ENCODE measurements at regions not wholly inside any gene's neighbourhood (a gene's known extent, or its start where the extent isn't known, plus 50 kb on each side); places are given as distances from the start of the nearest gene placed in this dataset.

- Histone ChIP-seq H3K79me2 (ENCODE audit: insufficient read depth, low read length) (no peaks in the 10 kb centered on the region), H3T11ph (ENCODE audit: low read length) (no peak overlapping the region), H2AK5ac (ENCODE audit: insufficient read length, low read length) (no peak overlapping the region), H2AFZ (ENCODE audit: low read length) (no peak overlapping the region), H3K9me3 (ENCODE audit: control insufficient read depth, low read depth, low read length) (no peaks in the 10 kb centered on the region), H3K23ac (ENCODE audit: insufficient read length, low read depth, low read length) (no peak overlapping the region), H3K4me2 (ENCODE audit: insufficient read depth, insufficient read length, low read length) (no peak overlapping the region), H3K23me2 (ENCODE audit: insufficient read length, low read depth, low read length, poor library complexity, severe bottlenecking) (no peaks in the 10 kb centered on the region), H3K56ac (ENCODE audit: insufficient read length, low read depth, low read length) (no peak overlapping the region), H3K27me3 (ENCODE audit: insufficient read depth, low read length) (no peaks in the 10 kb centered on the region), H3K18ac (ENCODE audit: insufficient read length, low read depth, low read length) (peak overlapping the region; percentile 32), H3K9ac (ENCODE audit: extremely low read depth, insufficient read length, low read length) (no peak overlapping the region), H3K14ac (ENCODE audit: insufficient read depth, low read length) (no peak overlapping the region), H4K8ac (replicated peaks; ENCODE audit: insufficient read length, low read depth, low read length) (no peak overlapping the region), H3K27ac (ENCODE audit: insufficient read length, low read depth, low read length) (no peak overlapping the region), H4K20me1 (ENCODE audit: control insufficient read depth, insufficient read depth, insufficient read length) (no peaks in the 10 kb centered on the region), H2BK120ac (ENCODE audit: low read depth, low read length, poor library complexity, severe bottlenecking) (no peak overlapping the region), H4K5ac (ENCODE audit: insufficient read length, low read depth, low read length) (no peak overlapping the region), H2BK5ac (ENCODE audit: insufficient read length, low read length) (no peak overlapping the region), H3K4me1 (ENCODE audit: insufficient read depth, low read length) (peaks cover 4% of the 10 kb centered on the region; the same call in 1 of the 2 replicates), H2BK20ac (ENCODE audit: low read depth, low read length, poor library complexity, severe bottlenecking) (no peak overlapping the region), H2BK12ac (ENCODE audit: insufficient read length, low read depth, low read length) (no peak overlapping the region), H3K79me1 (ENCODE audit: insufficient read depth, low read depth, low read length, poor library complexity, severe bottlenecking) (no peaks in the 10 kb centered on the region), H3K4ac (ENCODE audit: low read depth, low read length) (no peak overlapping the region), H4K91ac (ENCODE audit: insufficient read length, low read depth, low read length) (no peak overlapping the region), H2BK15ac (ENCODE audit: low read depth, low read length) (no peak overlapping the region)
- H3K9me3 Mint-ChIP-seq: peaks cover 0 to 7% of the 10 kb centered on the region in 2 experiments; a peak in 1 of 5 replicates
- TF ChIP-seq, protein P1, sequence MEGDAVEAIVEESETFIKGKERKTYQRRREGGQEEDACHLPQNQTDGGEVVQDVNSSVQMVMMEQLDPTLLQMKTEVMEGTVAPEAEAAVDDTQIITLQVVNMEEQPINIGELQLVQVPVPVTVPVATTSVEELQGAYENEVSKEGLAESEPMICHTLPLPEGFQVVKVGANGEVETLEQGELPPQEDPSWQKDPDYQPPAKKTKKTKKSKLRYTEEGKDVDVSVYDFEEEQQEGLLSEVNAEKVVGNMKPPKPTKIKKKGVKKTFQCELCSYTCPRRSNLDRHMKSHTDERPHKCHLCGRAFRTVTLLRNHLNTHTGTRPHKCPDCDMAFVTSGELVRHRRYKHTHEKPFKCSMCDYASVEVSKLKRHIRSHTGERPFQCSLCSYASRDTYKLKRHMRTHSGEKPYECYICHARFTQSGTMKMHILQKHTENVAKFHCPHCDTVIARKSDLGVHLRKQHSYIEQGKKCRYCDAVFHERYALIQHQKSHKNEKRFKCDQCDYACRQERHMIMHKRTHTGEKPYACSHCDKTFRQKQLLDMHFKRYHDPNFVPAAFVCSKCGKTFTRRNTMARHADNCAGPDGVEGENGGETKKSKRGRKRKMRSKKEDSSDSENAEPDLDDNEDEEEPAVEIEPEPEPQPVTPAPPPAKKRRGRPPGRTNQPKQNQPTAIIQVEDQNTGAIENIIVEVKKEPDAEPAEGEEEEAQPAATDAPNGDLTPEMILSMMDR (conservative IDR thresholded peaks at IDR 0.05): no peak
- no peak overlapping the region for H3K4me3 Mint-ChIP-seq
- no CpG with 5 or more reads among the region's 7 CpGs for WGBS (ENCODE audit: extremely low coverage, insufficient read length, low lambda C conversion rate)
- H3K4me1 Mint-ChIP-seq: peaks cover 9 to 14% of the 10 kb centered on the region in 2 experiments
- H3K27ac Mint-ChIP-seq: peak overlapping the region in 2 of 3 experiments; percentile 58 to 95; a peak in 3 of 7 replicates
- no peaks in the 10 kb centered on the region for H3K27me3 Mint-ChIP-seq (ENCODE audit: low read depth)
- peaks cover 0 to 3% (median 0%) of the 10 kb centered on the region in 3 experiments; a peak in 1 of 7 replicates for H3K36me3 Mint-ChIP-seq (ENCODE audit: insufficient read depth in 1 of 3, low read depth in 3 of 3)
- peak; percentile 50 for DNase-seq
Observed at GRCh38 chr2:38146275-38146906, 70.4 kb upstream of the CYP1B1 start.
